DND-41 (cell line): ENCODE measurements at regions not wholly inside any gene's neighbourhood (a gene's known extent, or its start where the extent isn't known, plus 50 kb on each side); places are given as distances from the start of the nearest gene placed in this dataset.

Source experiments
- EZH2 ChIP-seq: IDR thresholded peaks from 3 replicates; pipeline ENCODE4 v1.6.1; 2012; ENCODE audit warnings: borderline replicate concordance, low read depth, mild to moderate bottlenecking, moderate library complexity, low read length, inconsistent platforms; ENCODE audit not compliant: severe bottlenecking
- TF ChIP-seq, protein P1 (sequence below): IDR thresholded peaks from 2 replicates; pipeline ENCODE4 v1.5.1; 2012; ENCODE audit warnings: borderline replicate concordance, low read length, moderate library complexity, mild to moderate bottlenecking; ENCODE audit not compliant: poor library complexity, severe bottlenecking; ENCODE audit errors: extremely low read depth

DNA sequence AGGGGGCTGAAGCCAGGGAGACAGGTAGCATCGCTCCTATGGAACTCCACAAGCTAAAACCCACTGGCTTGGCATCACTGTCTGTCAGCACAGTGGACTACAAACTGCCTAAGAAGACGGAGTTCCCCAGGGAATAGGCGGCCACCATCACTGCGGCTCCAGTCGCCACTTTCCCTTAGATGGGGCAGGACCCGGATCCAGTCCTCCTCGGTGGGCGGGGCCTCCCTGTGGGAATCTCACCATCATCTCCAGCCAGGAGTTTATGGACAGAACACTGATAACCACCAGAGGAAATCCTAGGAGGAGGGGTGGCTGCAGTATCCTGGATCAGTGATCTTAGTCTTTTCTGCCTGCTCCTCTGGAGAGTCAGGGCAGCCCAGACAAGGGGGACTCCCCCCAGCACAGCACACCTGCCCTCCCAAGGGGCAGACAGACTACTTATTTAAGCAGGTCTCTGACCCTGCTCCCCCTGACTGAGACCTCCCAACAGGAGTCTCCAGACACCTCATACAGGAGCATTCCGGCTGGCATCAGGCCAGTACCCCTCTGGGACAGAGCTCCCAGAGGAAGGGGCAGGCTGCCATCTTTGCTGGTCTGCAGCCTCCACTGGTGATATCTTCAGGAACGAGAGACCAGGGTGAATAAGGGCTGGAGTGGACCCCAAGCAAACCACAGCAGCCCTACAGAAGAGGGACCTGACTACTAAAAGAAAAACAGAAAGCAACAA, 435.6 kb upstream of the RASGRP1 start:
- TF ChIP-seq, protein P1, sequence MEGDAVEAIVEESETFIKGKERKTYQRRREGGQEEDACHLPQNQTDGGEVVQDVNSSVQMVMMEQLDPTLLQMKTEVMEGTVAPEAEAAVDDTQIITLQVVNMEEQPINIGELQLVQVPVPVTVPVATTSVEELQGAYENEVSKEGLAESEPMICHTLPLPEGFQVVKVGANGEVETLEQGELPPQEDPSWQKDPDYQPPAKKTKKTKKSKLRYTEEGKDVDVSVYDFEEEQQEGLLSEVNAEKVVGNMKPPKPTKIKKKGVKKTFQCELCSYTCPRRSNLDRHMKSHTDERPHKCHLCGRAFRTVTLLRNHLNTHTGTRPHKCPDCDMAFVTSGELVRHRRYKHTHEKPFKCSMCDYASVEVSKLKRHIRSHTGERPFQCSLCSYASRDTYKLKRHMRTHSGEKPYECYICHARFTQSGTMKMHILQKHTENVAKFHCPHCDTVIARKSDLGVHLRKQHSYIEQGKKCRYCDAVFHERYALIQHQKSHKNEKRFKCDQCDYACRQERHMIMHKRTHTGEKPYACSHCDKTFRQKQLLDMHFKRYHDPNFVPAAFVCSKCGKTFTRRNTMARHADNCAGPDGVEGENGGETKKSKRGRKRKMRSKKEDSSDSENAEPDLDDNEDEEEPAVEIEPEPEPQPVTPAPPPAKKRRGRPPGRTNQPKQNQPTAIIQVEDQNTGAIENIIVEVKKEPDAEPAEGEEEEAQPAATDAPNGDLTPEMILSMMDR = no peak
- no peak for TF ChIP-seq EZH2
